ENCODE measurements at regions not wholly inside any gene's neighbourhood (a gene's known extent, or its start where the extent isn't known, plus 50 kb on each side); places are given as distances from the start of the nearest gene placed in this dataset.

DNA sequence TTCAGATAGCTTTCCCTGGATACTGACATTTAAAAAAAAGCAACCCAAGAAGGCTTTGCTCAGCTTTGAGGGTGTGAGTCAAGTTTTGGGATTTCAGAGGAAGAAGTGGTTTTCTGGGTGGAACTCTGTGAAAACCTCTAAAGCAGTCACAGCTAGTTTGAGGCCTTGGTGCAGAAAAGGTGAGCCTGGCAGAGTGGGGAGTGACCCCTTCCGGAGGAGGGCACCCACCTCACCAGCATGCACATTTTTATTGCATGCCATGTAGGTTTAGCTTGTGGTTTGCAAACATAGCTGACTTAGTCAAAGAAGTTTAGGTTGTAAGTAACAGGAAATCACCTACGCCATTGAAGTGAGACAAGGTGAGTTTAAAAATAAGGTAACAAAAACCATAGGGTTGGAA is 146.8 kb upstream of the PMEPA1 start:
- H3K27ac ChIP-seq (ENCODE audit: low read depth, low read length) = no peak overlapping the region
- no peaks in the 10 kb centered on the region for H3K9me3 ChIP-seq (ENCODE audit: control insufficient read depth, insufficient read depth, low read length)
- POLR2A ChIA-PET = no interaction called here
- TF ChIP-seq, protein P1, sequence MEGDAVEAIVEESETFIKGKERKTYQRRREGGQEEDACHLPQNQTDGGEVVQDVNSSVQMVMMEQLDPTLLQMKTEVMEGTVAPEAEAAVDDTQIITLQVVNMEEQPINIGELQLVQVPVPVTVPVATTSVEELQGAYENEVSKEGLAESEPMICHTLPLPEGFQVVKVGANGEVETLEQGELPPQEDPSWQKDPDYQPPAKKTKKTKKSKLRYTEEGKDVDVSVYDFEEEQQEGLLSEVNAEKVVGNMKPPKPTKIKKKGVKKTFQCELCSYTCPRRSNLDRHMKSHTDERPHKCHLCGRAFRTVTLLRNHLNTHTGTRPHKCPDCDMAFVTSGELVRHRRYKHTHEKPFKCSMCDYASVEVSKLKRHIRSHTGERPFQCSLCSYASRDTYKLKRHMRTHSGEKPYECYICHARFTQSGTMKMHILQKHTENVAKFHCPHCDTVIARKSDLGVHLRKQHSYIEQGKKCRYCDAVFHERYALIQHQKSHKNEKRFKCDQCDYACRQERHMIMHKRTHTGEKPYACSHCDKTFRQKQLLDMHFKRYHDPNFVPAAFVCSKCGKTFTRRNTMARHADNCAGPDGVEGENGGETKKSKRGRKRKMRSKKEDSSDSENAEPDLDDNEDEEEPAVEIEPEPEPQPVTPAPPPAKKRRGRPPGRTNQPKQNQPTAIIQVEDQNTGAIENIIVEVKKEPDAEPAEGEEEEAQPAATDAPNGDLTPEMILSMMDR (IDR thresholded peaks at IDR 0.05; ENCODE audit: low read depth, low read length) = no peak
- CTCF ChIA-PET = no interaction called here
- DNase-seq (ENCODE audit: low read depth, low spot score) = no peak
- H3K27me3 ChIP-seq (ENCODE audit: control insufficient read depth, insufficient read depth, low read length) = peaks cover 2% of the 10 kb centered on the region
- no peak overlapping the region for H3K4me3 ChIP-seq (ENCODE audit: low read depth, low read length)

DNA sequence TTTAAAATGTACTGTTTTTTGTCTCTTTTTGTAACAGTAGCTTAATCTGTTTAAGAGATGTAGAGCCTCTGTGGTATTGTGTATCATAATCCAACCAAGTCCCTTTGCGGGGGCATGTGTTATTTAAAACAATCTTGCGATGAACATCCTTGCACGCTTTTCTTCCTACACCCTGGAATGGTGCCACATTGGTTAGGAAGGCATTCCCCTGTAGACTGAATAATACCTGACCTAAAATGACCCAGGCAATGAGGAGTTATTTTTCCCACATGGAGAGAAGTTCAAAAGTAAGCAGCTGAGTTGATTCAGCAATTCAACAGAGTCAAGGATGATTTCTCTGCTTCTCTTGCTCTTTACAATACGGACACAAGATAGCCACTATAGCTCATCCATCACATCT is 142.0 kb upstream of the PMEPA1 start:
- TF ChIP-seq, protein P1 (IDR thresholded peaks at IDR 0.05; ENCODE audit: low read depth, low read length) = no peak
- ChIA-PET POLR2A (no interaction called here), CTCF (no interaction called here)
- Histone ChIP-seq H3K27ac (ENCODE audit: low read depth, low read length) (no peak overlapping the region), H3K9me3 (ENCODE audit: control insufficient read depth, insufficient read depth, low read length) (no peaks in the 10 kb centered on the region), H3K27me3 (ENCODE audit: control insufficient read depth, insufficient read depth, low read length) (peaks cover 2% of the 10 kb centered on the region), H3K4me3 (ENCODE audit: low read depth, low read length) (no peak overlapping the region)
- DNase-seq (ENCODE audit: low read depth, low spot score) = no peak

DNA sequence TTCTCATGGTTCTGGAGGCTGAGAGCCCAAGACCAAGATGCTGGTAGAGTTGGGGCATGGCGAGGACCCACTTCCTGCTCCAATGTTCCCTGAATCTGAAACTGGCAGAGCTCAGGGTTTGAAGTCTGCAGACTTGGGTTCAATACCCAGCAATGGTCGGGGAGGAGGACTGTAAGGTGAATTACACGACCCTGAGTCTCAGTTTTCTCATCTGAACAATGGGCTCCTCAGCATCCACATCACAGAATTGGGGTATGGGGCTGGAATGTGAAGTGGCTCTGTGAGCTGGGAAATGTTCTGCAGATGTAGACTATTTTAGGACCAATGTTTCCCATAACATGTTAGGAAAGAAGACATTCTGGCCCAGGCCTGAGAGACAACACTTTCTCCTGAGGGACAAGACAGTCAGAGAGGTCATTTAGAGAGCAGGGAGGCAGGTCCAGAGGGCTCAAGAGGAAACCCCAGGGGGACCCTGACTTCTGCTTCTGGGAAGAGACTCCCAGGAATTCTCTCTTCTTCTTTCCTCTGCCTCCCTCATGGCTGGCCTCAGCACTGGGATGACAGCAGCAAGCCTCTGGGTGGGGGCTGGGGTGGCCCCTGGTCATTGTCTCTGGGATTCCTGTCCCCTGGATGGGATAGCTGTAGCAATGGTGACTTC is 141.3 kb upstream of the PMEPA1 start:
- no peak overlapping the region for H3K4me3 ChIP-seq (ENCODE audit: low read depth, low read length)
- H3K27me3 ChIP-seq (ENCODE audit: control insufficient read depth, insufficient read depth, low read length) = peaks cover 2% of the 10 kb centered on the region
- no peak for DNase-seq (ENCODE audit: low read depth, low spot score)
- ChIA-PET POLR2A (no interaction called here), CTCF (no interaction called here)
- no peaks in the 10 kb centered on the region for H3K9me3 ChIP-seq (ENCODE audit: control insufficient read depth, insufficient read depth, low read length)
- H3K27ac ChIP-seq (ENCODE audit: low read depth, low read length) = no peak overlapping the region
- TF ChIP-seq, protein P1 (IDR thresholded peaks at IDR 0.05; ENCODE audit: low read depth, low read length) = no peak

DNA sequence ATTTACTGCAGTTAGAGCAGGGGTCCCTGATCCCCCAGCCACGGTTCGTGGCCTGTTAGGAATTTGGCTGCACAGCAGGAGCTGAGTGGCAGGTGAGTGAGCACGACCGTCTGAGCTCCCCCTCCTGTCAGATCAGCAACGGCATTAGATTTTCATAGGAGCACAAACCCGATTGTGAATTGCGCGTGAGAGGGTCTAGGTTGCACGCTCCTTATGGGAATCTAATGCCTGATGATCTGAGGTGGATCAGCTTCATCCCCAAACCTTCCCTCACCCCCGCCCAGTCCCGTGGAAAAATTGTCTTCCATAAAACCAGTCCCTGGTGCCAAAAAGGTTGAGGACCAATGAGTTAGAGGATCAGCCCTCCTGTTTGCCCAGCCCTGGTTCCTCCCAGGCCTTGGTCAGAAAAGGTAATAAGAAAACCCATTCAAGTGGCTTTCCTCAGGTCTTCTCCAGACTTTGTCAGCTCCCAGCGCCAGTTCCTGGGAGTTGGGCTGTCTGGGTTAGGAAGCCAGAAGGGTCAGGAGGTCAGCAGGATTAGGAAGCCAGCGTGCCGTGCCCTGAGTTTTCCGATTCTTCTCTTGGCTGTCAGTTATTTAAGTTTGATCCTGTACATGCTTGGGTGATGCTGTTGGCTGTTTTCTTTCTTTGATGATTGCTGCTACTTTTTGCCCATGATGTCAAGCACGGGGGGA is 139.9 kb upstream of the PMEPA1 start:
- TF ChIP-seq, protein P1 (IDR thresholded peaks at IDR 0.05; ENCODE audit: low read depth, low read length) = no peak
- DNase-seq (ENCODE audit: low read depth, low spot score) = no peak
- no peak overlapping the region for H3K27ac ChIP-seq (ENCODE audit: low read depth, low read length)
- POLR2A ChIA-PET = no interaction called here
- peaks cover 3% of the 10 kb centered on the region for H3K27me3 ChIP-seq (ENCODE audit: control insufficient read depth, insufficient read depth, low read length)
- H3K9me3 ChIP-seq (ENCODE audit: control insufficient read depth, insufficient read depth, low read length) = no peaks in the 10 kb centered on the region
- CTCF ChIA-PET = no interaction called here
- no peak overlapping the region for H3K4me3 ChIP-seq (ENCODE audit: low read depth, low read length)

DNA sequence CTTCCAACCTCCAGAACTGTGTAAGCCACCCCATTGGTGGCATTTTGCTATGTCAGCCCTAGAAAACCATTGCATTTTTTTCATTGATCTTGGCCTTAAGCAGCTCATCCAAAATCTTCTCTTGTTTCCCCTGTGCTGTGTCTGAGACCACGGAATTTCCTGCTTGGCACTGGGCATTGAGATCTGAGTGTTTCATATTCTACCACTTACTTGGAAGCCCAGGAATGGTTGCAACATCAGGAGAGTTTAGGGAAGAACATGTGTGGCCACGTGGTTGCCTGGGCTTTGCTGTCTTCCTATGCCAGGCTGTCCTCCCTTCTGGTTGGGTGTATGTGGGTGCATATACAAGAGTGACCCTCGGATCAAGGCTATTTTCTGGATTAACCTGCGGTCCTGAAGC is 139.3 kb upstream of the PMEPA1 start:
- ChIA-PET POLR2A (no interaction called here), CTCF (no interaction called here)
- H3K27me3 ChIP-seq (ENCODE audit: control insufficient read depth, insufficient read depth, low read length) = peaks cover 3% of the 10 kb centered on the region
- DNase-seq (ENCODE audit: low read depth, low spot score) = no peak
- H3K27ac ChIP-seq (ENCODE audit: low read depth, low read length) = no peak overlapping the region
- H3K4me3 ChIP-seq (ENCODE audit: low read depth, low read length) = no peak overlapping the region
- TF ChIP-seq, protein P1 (IDR thresholded peaks at IDR 0.05; ENCODE audit: low read depth, low read length) = no peak
- no peaks in the 10 kb centered on the region for H3K9me3 ChIP-seq (ENCODE audit: control insufficient read depth, insufficient read depth, low read length)

Measured in AG04450 (cell line).